ENCODE measurements at regions not wholly inside any gene's neighbourhood (a gene's known extent, or its start where the extent isn't known, plus 50 kb on each side); places are given as distances from the start of the nearest gene placed in this dataset.
"Not testable (repeated sequence)": the region's sequence is repeated elsewhere in the genome, so short reads cannot be mapped to it uniquely, and the experiment has no call there.

DNA sequence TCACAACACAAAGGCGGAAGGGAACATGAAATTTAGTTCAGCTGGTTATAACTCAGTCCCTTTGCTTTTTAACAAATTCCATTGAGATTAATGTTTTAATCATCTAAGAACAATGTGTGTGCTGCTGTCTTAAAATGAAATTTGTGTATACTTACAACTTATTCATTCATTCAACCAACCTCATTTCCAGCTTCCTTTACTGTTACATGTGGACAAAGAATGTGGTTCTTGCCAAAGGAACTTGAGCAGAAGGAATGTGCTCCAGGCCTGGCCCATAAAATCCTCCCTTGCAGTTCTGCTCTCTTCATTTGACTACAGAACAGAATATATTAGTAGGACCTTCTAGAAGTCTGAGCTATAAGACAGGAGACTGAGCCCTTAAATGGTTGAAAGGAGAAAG, 176.8 kb upstream of the GLRA2 start:
- no peak for DNase-seq (ENCODE audit: low read depth in 4 of 4, low spot score in 3 of 4)

DNA sequence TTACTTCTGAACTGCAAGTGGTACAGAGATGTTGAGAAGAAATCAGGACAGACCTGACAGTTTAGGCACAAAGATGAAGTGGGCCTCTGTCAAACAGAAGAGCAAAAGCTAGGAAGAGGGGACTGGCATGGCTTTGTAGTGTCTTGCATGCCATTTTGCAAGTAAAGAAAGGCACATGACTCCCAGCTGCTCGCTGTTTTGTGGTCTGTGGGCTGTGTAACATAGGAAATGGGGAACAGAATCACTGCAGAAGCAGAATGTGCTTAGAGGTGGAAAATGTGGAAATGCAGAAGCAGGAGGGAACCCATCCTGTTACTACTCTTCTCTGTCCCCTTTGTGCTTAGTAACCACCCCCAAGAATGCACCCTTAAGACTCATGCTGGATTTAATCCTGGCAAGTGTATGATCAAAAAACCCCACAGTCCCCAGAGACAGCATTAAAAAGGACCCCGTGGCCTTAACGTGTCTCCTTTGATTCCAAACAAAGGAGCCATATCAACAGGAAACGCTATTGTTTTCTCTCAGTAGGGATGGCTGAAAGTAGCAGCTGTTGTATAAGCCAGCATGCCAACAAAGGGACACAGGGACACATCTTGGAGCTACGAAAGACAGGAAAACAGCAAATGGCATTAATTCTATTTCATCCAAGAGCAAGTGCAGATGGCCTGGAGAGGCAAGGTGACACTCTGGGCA, 177.6 kb upstream of the GLRA2 start:
- no peak for DNase-seq (ENCODE audit: low read depth in 4 of 4, low spot score in 3 of 4)

DNA sequence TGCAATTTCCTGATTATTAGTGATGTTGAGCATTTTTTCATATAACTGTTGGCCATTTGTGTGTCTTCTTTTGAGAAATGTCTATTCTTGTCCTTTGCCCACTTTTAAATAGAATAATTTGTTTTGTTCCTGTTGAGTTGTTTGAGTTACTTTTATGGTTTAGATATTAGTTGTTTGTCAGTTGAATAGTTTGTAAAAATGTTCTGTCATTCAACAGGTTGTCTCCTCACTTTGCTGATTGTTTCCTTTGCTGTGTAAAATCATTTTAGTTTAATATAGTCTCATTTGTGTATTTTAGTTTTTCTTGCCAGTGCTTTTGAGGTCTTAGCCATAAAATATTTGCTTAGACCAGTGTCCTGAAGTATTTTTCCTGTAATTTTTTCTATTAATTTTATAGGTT, 181.8 kb upstream of the GLRA2 start:
- DNase-seq (ENCODE audit: low read depth in 4 of 4, low spot score in 3 of 4) = no peak

DNA sequence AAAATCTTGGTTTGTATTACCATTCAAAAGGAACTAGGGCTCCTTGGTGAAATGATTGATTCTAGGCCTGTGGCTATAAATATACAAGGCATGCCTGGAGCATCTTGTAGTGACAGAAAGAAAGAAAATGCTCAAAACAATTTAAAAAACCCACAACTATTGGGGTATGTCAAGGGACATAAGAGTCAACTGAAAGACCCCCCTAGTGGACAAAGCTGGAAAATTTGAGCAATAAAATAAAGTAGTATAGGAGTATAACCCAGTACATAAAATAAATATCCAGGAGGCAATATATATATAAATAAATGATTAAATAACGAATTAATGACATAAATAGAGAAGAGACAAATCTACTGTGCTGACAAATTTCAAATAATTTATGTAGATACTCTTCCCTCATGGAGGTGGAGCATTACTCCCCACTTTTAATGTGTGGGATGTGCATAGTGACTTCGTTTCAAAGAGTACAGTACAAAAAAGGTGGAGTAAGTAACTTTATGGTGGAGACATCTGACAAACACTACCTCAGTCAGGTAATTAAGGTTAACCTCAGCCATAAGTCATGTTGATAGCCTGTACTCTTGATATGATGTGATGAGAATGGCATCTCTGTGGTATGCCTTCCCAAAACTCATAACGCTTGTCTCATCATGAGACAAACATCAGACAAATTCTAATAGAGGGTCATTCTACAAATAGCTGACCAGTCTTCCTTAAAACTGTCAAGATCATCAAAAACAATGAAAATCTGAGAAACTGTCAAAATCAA, 185.0 kb upstream of the GLRA2 start:
- no peak for DNase-seq (ENCODE audit: low read depth in 4 of 4, low spot score in 3 of 4)

DNA sequence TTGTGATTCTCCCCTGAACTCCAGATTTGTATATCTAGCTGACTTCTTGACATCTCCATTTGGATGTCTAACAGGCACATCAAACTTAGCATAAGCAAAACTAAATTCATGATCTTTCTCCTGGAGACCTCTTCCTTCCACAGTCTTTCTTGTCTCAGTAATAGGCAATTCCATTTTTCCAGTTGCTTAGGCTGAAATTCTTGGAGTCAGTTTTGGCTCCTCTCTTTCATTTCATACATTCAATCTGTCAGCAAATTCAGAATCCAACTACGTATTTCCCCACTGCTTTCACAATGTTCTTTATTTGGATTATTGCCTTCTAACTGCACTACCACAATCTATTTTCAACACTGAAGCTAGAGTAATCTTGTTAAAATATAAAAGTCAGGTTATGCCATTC, 219.9 kb upstream of the GLRA2 start:
- DNase-seq (ENCODE audit: low read depth in 4 of 4, low spot score in 3 of 4) = no peak

DNA sequence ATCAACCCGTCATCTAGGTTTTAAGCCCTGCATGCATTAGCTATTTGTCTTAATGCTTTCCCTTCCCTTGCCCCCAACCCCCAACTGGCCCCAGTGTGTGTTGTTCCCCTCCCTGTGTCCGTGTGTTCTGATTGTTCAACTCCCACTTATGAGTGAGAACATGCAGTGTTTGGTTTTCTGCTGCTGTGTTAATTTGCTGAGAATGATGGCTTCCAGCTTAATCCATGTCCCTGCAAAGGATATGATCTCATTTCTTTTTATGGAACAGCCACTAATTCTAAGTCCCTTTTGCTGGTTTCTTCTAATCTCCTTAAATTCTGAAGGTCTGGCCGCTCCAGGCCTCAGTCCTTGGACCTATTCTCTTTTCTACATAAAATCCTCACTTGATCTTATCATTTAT, 220.4 kb upstream of the GLRA2 start:
- not testable (repeated sequence) for DNase-seq (ENCODE audit: low read depth in 4 of 4, low spot score in 3 of 4)

DNA sequence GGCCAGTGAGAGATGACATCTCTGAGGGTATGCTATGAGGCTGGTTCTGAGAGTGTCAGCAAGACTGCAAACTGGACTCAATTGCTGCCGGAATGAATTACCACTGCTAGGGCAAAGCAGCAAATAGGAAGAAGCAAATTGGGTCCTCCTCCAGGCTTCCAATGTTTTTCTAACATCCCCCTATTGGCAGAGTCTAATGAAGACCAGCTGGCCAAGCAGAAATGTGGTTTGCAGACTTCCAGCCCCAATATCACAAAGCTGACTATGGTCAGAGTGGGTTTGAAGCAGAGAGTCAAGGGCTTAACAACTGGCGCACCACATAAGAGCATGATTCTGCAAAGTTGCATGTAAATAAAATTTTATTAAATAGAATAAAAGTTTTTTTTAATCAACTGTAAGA, 225.4 kb upstream of the GLRA2 start:
- DNase-seq (ENCODE audit: low read depth in 4 of 4, low spot score in 3 of 4) = no peak

DNA sequence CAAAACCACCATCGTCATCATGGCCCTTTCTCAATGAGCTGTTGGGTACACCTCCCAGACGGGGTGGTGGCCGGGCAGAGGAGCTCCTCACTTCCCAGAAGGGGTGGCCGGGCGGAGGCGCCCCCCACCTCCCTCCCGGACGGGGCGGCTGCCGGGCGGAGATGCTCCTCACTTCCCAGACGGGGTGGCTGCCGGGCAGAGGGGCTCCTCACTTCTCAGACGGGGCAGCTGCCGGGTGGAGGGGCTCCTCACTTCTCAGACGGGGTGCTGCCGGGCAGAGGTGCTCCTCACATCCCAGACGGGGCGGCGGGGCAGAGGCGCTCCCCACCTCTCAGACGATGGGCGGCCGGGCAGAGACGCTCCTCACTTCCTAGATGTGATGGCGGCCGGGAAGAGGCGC, 226.8 kb upstream of the GLRA2 start:
- not testable (repeated sequence) for DNase-seq (ENCODE audit: low read depth in 4 of 4, low spot score in 3 of 4)

DNA sequence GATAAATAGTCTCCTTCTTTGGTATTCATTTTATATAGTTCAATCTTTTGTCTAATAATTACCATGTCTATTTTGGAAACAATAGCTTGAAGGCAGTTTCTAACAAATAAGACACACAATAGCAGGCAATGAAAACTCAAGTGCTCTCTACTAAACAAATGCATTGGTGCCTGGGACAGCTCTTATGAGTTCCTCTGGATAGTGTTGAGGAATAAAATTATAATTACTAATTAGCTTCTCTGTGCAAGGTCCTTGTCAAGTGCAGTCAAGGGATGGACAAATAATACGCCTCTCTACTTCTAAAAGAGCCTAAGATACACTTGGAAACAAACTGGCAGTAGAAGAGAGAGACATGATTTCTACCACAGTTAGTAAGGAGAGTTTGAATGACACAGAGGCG, 229.0 kb upstream of the GLRA2 start:
- DNase-seq (ENCODE audit: low read depth in 4 of 4, low spot score in 3 of 4) = no peak

DNA sequence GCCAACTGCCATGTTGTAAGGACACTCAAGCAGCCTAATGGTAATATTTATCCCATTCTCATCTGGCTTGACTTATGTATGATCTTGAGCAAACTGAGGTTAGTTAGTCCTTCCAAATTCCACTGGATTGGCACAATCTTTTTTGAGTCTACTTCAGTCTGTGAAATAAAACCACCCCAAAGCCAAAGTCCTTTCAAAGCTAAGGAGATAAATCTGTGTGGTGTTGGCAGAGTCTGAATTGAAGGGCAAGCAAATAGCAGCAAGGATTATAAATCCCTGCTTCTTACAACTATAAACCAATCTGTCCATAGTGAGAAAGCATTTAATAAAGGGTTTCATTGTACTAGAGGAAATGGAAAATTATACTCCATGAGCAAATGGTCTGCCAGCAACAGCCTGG, 233.9 kb upstream of the GLRA2 start:
- DNase-seq (ENCODE audit: low read depth in 4 of 4, low spot score in 3 of 4) = no peak

DNA sequence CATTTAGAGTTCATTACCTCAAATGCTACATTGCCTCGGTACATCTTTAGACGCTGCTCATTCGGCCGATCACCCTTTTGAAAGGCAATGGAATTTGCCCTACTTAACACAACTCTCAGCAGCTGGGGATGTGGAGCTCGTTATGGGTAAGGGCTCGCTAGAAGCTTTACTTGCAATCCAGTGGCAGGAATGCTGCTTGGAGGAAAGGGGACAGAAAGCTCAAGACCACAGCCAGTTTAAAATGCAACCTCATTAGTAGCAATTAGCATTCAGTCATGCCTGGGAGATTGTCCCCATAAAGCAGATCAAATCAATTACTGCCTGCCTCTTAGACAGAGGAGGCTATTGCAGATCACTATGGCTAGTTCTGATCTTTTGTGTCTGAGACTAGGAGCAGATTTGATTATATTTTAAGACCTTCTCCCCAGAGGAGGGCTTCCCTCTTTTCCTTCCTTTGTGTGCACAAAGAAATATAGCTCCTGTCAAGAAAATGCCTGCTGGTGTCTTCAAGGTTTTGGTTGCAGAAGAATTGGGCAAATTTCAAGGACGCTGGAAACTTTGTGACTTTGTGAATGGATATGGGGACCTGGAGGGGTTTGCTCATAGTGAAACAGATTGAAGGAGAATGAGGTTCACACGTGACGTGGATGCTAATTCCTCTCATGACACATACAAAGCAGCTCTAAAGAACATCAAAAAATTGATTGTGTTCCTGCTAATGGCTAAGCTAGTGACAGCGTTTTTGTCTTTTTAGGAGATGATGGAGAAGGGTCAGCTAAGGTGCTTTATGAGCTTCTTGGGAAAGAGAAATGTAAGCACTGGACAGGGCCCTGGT, 237.5 kb upstream of the GLRA2 start:
- no peak for DNase-seq (ENCODE audit: low read depth in 4 of 4, low spot score in 3 of 4)

DNA sequence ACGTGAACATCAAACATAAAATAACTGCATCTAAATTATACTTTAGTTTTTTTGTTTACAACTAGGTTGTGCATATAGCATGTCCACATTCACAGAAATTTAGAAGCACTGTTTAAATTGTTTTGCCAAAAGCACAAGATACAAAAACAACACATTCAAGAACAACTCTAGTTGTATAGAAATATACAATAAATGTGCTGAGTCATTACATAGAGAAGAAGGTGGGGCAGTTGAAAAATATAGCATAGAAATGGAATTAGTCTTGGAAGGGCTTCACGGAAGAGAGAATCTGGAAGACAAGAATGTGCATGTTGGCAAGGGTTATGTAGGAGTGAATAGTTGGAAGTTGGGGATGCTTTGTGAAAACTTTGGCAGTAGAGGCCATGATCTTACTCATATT, 239.0 kb upstream of the GLRA2 start:
- no peak for DNase-seq (ENCODE audit: low read depth in 4 of 4, low spot score in 3 of 4)

DNA sequence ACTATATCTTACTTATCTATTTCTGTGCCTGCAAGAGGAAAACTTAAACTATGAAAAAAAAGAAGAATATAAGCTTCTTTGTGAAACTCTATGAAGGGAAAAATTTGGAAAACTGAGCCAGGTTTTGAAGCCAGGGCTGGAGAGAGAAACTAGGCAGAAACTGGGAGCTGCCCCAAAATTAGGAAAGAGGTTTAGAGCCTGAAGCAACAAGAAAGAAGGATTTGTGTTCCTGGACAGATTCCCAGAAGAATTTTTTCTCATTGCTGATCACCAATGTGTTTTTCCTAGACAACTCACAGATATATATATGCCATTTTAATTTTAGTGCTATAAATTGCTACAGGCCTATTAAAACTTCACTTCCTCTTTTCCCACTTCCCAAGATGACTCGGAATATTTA, 245.0 kb upstream of the GEMIN8 start:
- no peak for DNase-seq (ENCODE audit: low read depth in 4 of 4, low spot score in 3 of 4)

DNA sequence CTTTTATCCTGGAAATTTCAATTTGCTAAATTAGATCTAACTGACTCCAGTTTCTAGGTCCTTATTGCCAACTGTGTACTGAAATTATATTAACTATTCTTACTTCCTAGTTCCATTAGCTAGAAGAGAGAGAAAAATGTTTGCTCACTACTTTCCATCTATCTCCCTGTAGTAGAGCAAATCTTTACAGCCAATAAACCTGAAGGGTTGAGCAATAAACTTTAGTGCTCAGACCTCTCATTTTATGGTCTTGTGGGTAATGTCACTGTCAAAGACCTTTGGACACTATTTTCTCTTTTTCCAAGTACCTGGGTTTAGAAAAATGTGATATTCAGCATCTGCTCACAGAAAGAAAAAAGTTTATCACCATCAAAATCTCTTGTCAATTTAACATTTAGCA, 237.5 kb upstream of the GEMIN8 start:
- DNase-seq (ENCODE audit: low read depth in 4 of 4, low spot score in 3 of 4) = no peak

DNA sequence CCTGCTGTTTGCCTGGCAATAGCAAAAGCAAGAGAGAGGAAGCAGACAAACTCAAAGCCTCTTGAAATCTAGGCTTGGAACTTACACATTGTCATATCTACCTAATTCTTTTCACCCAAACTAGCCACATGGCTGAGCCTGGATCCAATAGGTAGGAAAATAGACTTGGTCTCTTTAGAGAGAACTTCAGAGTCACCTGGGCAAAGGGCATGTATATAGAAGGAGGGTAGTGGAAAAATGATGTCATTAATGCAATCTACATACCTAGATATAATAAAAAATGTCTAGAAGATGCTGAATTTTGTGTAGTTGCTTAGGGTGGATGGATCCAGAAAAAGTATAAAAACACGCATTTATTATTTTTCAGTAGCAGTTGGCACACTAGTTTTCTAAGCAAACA, 237.0 kb upstream of the GEMIN8 start:
- no peak for DNase-seq (ENCODE audit: low read depth in 4 of 4, low spot score in 3 of 4)

DNA sequence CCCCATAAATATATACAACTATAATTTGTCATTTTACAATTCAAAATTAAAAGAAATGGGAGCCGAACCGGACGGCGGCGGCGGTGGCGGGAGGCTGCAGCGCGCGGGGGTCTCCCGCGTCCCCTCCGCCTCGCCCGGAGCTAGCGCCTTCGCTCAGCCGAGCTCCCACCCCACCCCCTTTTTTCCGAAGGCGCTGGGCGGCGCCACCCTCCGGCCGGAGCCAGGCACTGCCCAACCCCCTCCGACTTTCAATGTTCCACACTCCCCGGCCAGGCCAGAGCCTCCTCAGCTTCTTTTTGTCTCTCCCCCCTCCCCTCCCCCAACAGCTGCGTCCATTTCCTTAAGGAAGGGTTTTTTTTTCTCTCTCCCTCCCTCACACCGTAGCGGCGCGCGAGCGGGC, 214.1 kb upstream of the GEMIN8 start:
- DNase-seq (ENCODE audit: low read depth in 4 of 4, low spot score in 3 of 4) = no peak

DNA sequence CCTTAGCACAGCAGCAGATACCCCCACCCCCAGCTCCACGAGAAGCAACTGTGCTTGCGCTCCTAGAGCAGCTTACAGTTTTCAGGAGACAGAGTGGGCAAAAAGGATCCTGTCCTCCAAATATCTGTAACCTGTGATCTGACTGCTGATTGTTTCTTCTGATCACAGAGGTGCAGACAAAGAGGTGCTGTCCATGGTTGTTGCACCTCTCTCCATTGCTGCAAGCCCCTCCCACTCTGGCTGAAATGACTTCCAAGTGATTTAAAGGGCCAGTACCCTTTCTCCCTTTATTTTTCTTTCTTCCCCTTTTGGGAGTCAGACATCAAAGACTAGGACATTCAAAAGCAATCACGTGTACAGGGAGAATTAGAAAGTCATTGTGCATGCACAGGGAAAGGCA, 205.3 kb upstream of the GEMIN8 start:
- no peak for DNase-seq (ENCODE audit: low read depth in 4 of 4, low spot score in 3 of 4)

DNA sequence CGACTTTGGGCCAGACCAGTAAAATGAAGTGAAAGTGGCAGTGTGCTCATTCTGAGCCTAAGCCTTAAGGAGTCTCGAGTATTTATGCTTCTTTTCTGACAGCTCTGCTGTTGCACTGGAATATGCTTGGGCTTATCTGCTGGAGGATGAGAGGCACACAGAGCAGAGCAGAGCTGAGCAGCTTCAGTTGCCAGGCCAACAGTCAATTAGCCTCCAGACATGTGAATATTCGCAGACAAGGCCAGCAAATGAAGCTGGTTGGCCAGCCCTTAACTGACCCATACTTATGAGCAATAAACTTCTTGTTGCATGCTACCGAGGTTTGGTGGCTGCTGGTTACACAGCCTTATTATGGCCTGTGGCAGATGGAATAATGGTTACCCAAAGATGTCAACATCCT, 203.0 kb upstream of the GEMIN8 start:
- no peak for DNase-seq (ENCODE audit: low read depth in 4 of 4, low spot score in 3 of 4)

DNA sequence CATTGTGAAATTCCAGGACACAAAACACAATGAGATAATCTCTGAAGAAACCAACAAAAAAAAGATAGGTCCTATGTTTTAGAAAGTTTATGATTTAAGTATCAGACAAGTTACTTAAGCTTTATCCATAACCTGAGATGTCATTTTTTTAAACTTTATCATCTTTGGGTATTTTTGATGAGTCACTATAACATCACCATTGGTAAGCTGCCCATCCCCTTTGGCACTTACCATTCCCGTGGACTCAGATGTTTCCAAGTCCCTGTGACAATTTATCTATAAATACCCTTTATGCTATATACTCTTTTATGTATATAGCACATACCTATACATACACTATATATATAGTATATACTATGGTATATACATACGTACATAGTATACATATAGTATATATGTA, 198.9 kb upstream of the GEMIN8 start:
- DNase-seq (ENCODE audit: low read depth in 4 of 4, low spot score in 3 of 4) = no peak

DNA sequence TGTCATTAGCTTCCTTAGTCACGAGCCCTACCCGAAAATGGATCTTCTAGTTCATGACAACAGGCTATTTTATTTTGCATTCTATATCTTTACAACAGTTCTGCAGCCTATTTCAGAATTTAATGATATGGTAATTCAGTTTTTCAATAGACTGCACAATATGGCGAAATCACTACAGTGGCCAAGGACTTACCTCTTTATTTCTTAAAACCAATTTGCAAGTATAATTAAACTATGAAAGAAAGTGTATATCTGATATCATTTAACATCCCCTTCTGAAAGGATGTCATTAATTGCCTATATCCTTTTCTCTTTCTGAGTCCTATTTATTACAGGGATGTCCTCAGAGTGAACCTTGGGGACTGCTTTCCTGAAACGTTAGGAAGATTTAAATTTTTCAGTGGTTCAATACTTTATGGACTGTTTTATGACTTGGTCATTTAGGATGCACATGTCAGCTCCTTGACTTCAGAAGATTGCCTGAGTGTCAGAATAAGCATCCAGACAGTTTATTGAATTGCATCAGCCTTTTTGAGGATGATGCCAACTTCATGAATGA, 190.8 kb upstream of the GEMIN8 start:
- no peak for DNase-seq (ENCODE audit: low read depth in 4 of 4, low spot score in 3 of 4)

DNA sequence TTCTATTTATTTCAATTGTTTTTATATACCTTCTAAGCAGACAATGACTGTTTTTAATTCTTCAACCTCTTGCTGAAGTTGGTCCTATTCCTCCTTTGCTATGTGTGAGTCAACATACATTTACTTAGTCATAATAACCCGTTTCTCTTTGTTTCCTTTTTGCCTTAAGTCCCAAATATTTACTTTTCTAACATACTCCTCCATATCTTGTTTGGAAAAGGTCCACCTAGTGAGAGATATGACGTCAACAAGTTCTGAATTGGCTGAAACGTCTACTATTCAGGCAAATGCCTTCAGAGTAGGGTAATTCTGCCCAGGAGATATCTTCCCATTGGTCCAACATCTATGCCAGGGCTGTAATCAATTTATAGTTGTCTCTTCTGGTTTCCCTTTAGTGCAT, 179.3 kb upstream of the GEMIN8 start:
- DNase-seq (ENCODE audit: low read depth in 4 of 4, low spot score in 3 of 4) = no peak

All from left renal pelvis (tissue), 4 donors.